Endothelial cell of umbilical vein (primary cell): ENCODE measurements at regions not wholly inside any gene's neighbourhood (a gene's known extent, or its start where the extent isn't known, plus 50 kb on each side); places are given as distances from the start of the nearest gene placed in this dataset.

Experiments used
- BruUV-seq: library from RNA; stranded (reverse); fragments of 400-500 nt; replicated peaks from 2 replicates; lab custom pipeline; 2021; lab: Mats Ljungman, UMichigan
- CTCF ChIA-PET: fragments of 300-600, 350-600 bp; sonication (Branson Sonifier 250); formaldehyde crosslinking; loops from one replicate; lab custom pipeline; 2021; ENCODE audit warnings: antibody characterized with exemption, inconsistent platforms; lab: Charles Lee
- POLR2A ChIA-PET: fragments of 300-600, 350-600 bp; sonication (Branson Sonifier 250); formaldehyde crosslinking; loops from one replicate; lab custom pipeline; 2021; ENCODE audit warnings: antibody characterized with exemption, inconsistent platforms; lab: Charles Lee
- DNase-seq: peaks from one replicate; pipeline ENCODE4 v3.0.0-alpha.2; 2011; ENCODE audit warnings: low read depth, low spot score
- FAIRE-seq: peaks from 2 replicates; lab custom pipeline; 2011; peaks lifted over from hg19 to GRCh38; lab: Jason Lieb, UNC
- H2AFZ ChIP-seq: 2 replicates; pipeline ENCODE4 v1.6.0; 2012; ENCODE audit warnings: low read depth, low read length, control low read depth, inconsistent platforms
- H3K27ac ChIP-seq: 2 replicates; pipeline ENCODE4 v1.5.1; 2011; ENCODE audit warnings: low read depth, mild to moderate bottlenecking, control low read depth, low read length, moderate library complexity; ENCODE audit not compliant: insufficient read depth
- H3K27me3 ChIP-seq, 2 experiments: 2 replicates each; pipeline versions ENCODE4 v1.6.0 to v1.6.1; 2011; ENCODE audit warnings: low read length in 2 of 2, mixed read lengths in 1 of 2; ENCODE audit not compliant: control insufficient read depth in 2 of 2, insufficient read depth in 2 of 2
- H3K36me3 ChIP-seq, 2 experiments: 2 replicates in 1 of 2; 3 replicates in 1 of 2; pipeline ENCODE4 v1.5.1; 2011; ENCODE audit warnings: low read length in 2 of 2, mild to moderate bottlenecking in 1 of 2, moderate library complexity in 1 of 2; ENCODE audit not compliant: control insufficient read depth in 2 of 2, insufficient read depth in 2 of 2; ENCODE audit errors: extremely low read depth in 1 of 2
- H3K4me1 ChIP-seq: 3 replicates; pipeline ENCODE4 v1.5.1; 2011; ENCODE audit warnings: mild to moderate bottlenecking, low read length; ENCODE audit not compliant: control insufficient read depth, insufficient read depth; ENCODE audit errors: extremely low read depth
- H3K4me2 ChIP-seq: 2 replicates; pipeline ENCODE4 v1.6.1; 2011; ENCODE audit warnings: low read length, control low read depth, mixed read lengths; ENCODE audit not compliant: insufficient read depth
- H3K4me3 ChIP-seq, 3 experiments: fragments of 200-600 bp in 1 of 3; sonication (generic), shearing (Covaris generic) in 1 of 3; replicated peaks in 1 of 3; 2 replicates each; pipeline ENCODE4 v1.5.1; 2011 to 2016; ENCODE audit warnings: control low read depth in 3 of 3, low read length in 3 of 3, mild to moderate bottlenecking in 2 of 3, inconsistent platforms in 1 of 3, low read depth in 1 of 3, moderate library complexity in 1 of 3; ENCODE audit not compliant: insufficient read depth in 1 of 3
- H3K79me2 ChIP-seq: 2 replicates; pipeline ENCODE4 v1.6.0; 2012; ENCODE audit warnings: low read length, inconsistent platforms; ENCODE audit not compliant: control insufficient read depth, insufficient read depth
- H3K9ac ChIP-seq: replicated peaks from 2 replicates; pipeline ENCODE3; 2011; ENCODE audit warnings: low read length, control low read depth; ENCODE audit not compliant: insufficient read depth; ENCODE audit errors: extremely low read depth
- H3K9me1 ChIP-seq: replicated peaks from 3 replicates; pipeline ENCODE4 v1.6.0; 2011; ENCODE audit warnings: mild to moderate bottlenecking, low read length; ENCODE audit not compliant: control insufficient read depth, insufficient read depth; ENCODE audit errors: extremely low read depth
- H3K9me3 ChIP-seq: replicated peaks from 2 replicates; pipeline ENCODE4 v1.5.1; 2012; ENCODE audit warnings: low read length, inconsistent platforms; ENCODE audit not compliant: control insufficient read depth, insufficient read depth
- H4K20me1 ChIP-seq: replicated peaks from 2 replicates; pipeline ENCODE3; 2011; ENCODE audit warnings: mild to moderate bottlenecking, low read length; ENCODE audit not compliant: control insufficient read depth, insufficient read depth; ENCODE audit errors: extremely low read depth
- CTCF ChIP-seq, 2 donors: IDR thresholded peaks; 1 replicate in 1 of 2; 2 replicates in 1 of 2; pipeline ENCODE4 v1.5.1; 2011; ENCODE audit warnings: low read length in 2 of 2, mild to moderate bottlenecking in 2 of 2, moderate library complexity in 2 of 2, control low read depth in 1 of 2, inconsistent platforms in 1 of 2, low read depth in 1 of 2; ENCODE audit not compliant: insufficient read depth in 1 of 2; ENCODE audit errors: extremely low read depth in 1 of 2
- EZH2 ChIP-seq: IDR thresholded peaks from 2 replicates; pipeline ENCODE4 v1.6.1; 2012; ENCODE audit warnings: borderline replicate concordance, low read depth, mild to moderate bottlenecking, moderate library complexity, low read length, inconsistent platforms; ENCODE audit not compliant: severe bottlenecking
- FOS ChIP-seq: IDR thresholded peaks from 2 replicates; pipeline ENCODE4 v1.6.1; 2011; ENCODE audit warnings: mild to moderate bottlenecking, low read length, moderate library complexity, borderline replicate concordance; ENCODE audit not compliant: insufficient read depth
- GATA2 ChIP-seq: IDR thresholded peaks from 2 replicates; pipeline ENCODE4 v1.7.0; 2011; ENCODE audit warnings: low read depth, mild to moderate bottlenecking, moderate library complexity, mixed read lengths, low read length; ENCODE audit not compliant: insufficient read length, insufficient read depth
- JUN ChIP-seq: IDR thresholded peaks from 2 replicates; pipeline ENCODE4 v1.6.1; 2011; ENCODE audit warnings: borderline replicate concordance, low read depth; ENCODE audit not compliant: insufficient read length, insufficient read depth
- MAX ChIP-seq: IDR thresholded peaks from 2 replicates; pipeline ENCODE4 v1.6.1; 2011; ENCODE audit not compliant: insufficient read depth, insufficient read length
- MYC ChIP-seq: IDR thresholded peaks from one replicate; pipeline ENCODE4 v1.6.1; 2011; ENCODE audit warnings: mild to moderate bottlenecking, low read depth, low read length
- POLR2A ChIP-seq: IDR thresholded peaks from 2 replicates; pipeline ENCODE4 v1.6.1; 2012; ENCODE audit warnings: low read depth, mild to moderate bottlenecking, control low read depth, low read length
- POLR2AphosphoS5 ChIP-seq: IDR thresholded peaks from 2 replicates; pipeline ENCODE4 v1.6.1; 2012; ENCODE audit warnings: low read depth, mild to moderate bottlenecking, control low read depth, low read length, moderate library complexity; ENCODE audit not compliant: insufficient read depth
- dilution Hi-C: fragments of 300-500 bp; cut with MboI; formaldehyde crosslinking; loops from one replicate; pipeline ENCODE4 v1.15.0; 2019; ENCODE audit warnings: low sequenced_read_pairs; ENCODE audit not compliant: extremely low pct_ligation_motif_present
- intact Hi-C: fragments of 100-400 bp; cut with micrococcal nuclease; formaldehyde crosslinking; loops from one replicate; pipeline ENCODE4 v1.10.0; 2022

GRCh38 chr5:12217039-12217438 is 312.8 kb upstream of the CTNND2 start:
- CTCF ChIA-PET, result no interaction called here
- no peak overlapping the region for H2AFZ ChIP-seq
- no peak for DNase-seq
- H3K9me1 ChIP-seq, result no peaks in the 10 kb centered on the region
- no peak for FAIRE-seq
- intact Hi-C loops (no loop called here), dilution Hi-C loops (no loop called here)
- H4K20me1 ChIP-seq, result no peaks in the 10 kb centered on the region
- no peak overlapping the region for H3K4me2 ChIP-seq
- H3K27me3 ChIP-seq, result no peaks in the 10 kb centered on the region
- H3K9me3 ChIP-seq, result peaks cover 3% of the 10 kb centered on the region
- no peak overlapping the region for H3K4me3 ChIP-seq
- no peaks in the 10 kb centered on the region for H3K79me2 ChIP-seq
- no peaks in the 10 kb centered on the region for H3K4me1 ChIP-seq
- TF ChIP-seq POLR2AphosphoS5 (no peak), FOS (no peak), MYC (no peak), EZH2 (no peak), GATA2 (no peak), MAX (no peak), JUN (no peak), POLR2A (no peak), CTCF (IDR thresholded peaks at IDR 0.05; ENCODE audit: extremely low read depth in 1 of 2, insufficient read depth in 1 of 2, low read depth in 1 of 2, low read length in 2 of 2) (no peak)
- BruUV-seq, result no TSS peak
- no peak overlapping the region for H3K27ac ChIP-seq
- H3K9ac ChIP-seq, result no peak overlapping the region
- POLR2A ChIA-PET, result no interaction called here
- no peaks in the 10 kb centered on the region for H3K36me3 ChIP-seq
